ENCODE measurements at regions not wholly inside any gene's neighbourhood (a gene's known extent, or its start where the extent isn't known, plus 50 kb on each side); places are given as distances from the start of the nearest gene placed in this dataset.
"Not testable (repeated sequence)": the region's sequence is repeated elsewhere in the genome, so short reads cannot be mapped to it uniquely, and the experiment has no call there.

GRCh38 chr6:11307226-11307625 lies 74.8 kb upstream of the NEDD9 start:
- no peak for ATAC-seq (replicated peaks)
- H3K9me3 Mint-ChIP-seq, result peaks cover 0 to 1% of the 10 kb centered on the region in 2 donors

GRCh38 chr6:11304946-11305345 lies 72.5 kb upstream of the NEDD9 start:
- Mint-ChIP-seq H3K27ac (no peak overlapping the region), H3K4me3 (no peak overlapping the region), H3K9me3 (peaks cover 5 to 14% of the 10 kb centered on the region in 2 donors), H3K4me1 (peaks cover 29 to 50% of the 10 kb centered on the region in 2 donors), H3K36me3 (peaks cover 48 to 57% of the 10 kb centered on the region in 2 donors), H3K27me3 (no peaks in the 10 kb centered on the region)
- no peak for ATAC-seq (replicated peaks)
- DNase-seq, result no peak

More at GRCh38 chr6:11307226-11307625, 74.8 kb upstream of the NEDD9 start:
- H3K27me3 Mint-ChIP-seq, result no peaks in the 10 kb centered on the region
- DNase-seq, result no peak
- no peak overlapping the region for H3K27ac Mint-ChIP-seq
- H3K36me3 Mint-ChIP-seq, result peaks cover 36 to 49% of the 10 kb centered on the region in 2 donors
- no peak overlapping the region for H3K4me3 Mint-ChIP-seq
- peaks cover 29 to 51% of the 10 kb centered on the region in 2 donors for H3K4me1 Mint-ChIP-seq

- not testable (repeated sequence) for H3K27ac Mint-ChIP-seq; H3K4me3 Mint-ChIP-seq; DNase-seq; H3K27me3 Mint-ChIP-seq; ATAC-seq (replicated peaks)
- H3K9me3 Mint-ChIP-seq, result peaks cover 7 to 23% of the 10 kb centered on the region in 2 donors
- peaks cover 67 to 76% of the 10 kb centered on the region in 2 donors for H3K36me3 Mint-ChIP-seq
- peaks cover 33 to 46% of the 10 kb centered on the region in 2 donors for H3K4me1 Mint-ChIP-seq
Observed at GRCh38 chr6:11299876-11300428, 67.5 kb upstream of the NEDD9 start.

- H3K4me3 Mint-ChIP-seq; H3K27me3 Mint-ChIP-seq; DNase-seq; ATAC-seq (replicated peaks); H3K27ac Mint-ChIP-seq: not testable (repeated sequence)
- H3K36me3 Mint-ChIP-seq, result peaks cover 68 to 77% of the 10 kb centered on the region in 2 donors
- peaks cover 34 to 49% of the 10 kb centered on the region in 2 donors for H3K4me1 Mint-ChIP-seq
- H3K9me3 Mint-ChIP-seq, result peaks cover 9 to 23% of the 10 kb centered on the region in 2 donors
Observed at GRCh38 chr6:11299421-11299784, 66.9 kb upstream of the NEDD9 start.

- DNase-seq, result no peak
- no peak for ATAC-seq (replicated peaks)
- Mint-ChIP-seq H3K4me1 (peaks cover 39 to 55% of the 10 kb centered on the region in 2 donors), H3K27me3 (no peaks in the 10 kb centered on the region), H3K36me3 (peaks cover 66 to 77% of the 10 kb centered on the region in 2 donors), H3K4me3 (no peak overlapping the region), H3K9me3 (peaks cover 11 to 23% of the 10 kb centered on the region in 2 donors), H3K27ac (no peak overlapping the region)
Observed at GRCh38 chr6:11298651-11299420, 66.4 kb upstream of the NEDD9 start.

- H3K27ac Mint-ChIP-seq, result no peak overlapping the region
- ATAC-seq (replicated peaks), result no peak
- peaks cover 11 to 23% of the 10 kb centered on the region in 2 donors for H3K9me3 Mint-ChIP-seq
- no peaks in the 10 kb centered on the region for H3K27me3 Mint-ChIP-seq
- no peak overlapping the region for H3K4me3 Mint-ChIP-seq
- H3K4me1 Mint-ChIP-seq, result peaks cover 35 to 44% of the 10 kb centered on the region in 2 donors
- DNase-seq, result no peak
- H3K36me3 Mint-ChIP-seq, result peaks cover 57 to 68% of the 10 kb centered on the region in 2 donors
Observed at GRCh38 chr6:11297376-11297729, 64.9 kb upstream of the NEDD9 start.

- H3K27me3 Mint-ChIP-seq, result no peaks in the 10 kb centered on the region
- ATAC-seq (replicated peaks), result no peak
- peaks cover 10 to 22% of the 10 kb centered on the region in 2 donors for H3K9me3 Mint-ChIP-seq
- H3K4me1 Mint-ChIP-seq, result peaks cover 33 to 37% of the 10 kb centered on the region in 2 donors
- no peak overlapping the region for H3K27ac Mint-ChIP-seq
- H3K4me3 Mint-ChIP-seq, result no peak overlapping the region
- H3K36me3 Mint-ChIP-seq, result peaks cover 54 to 66% of the 10 kb centered on the region in 2 donors
- no peak for DNase-seq
Observed at GRCh38 chr6:11296449-11297375, 64.2 kb upstream of the NEDD9 start.

- Mint-ChIP-seq H3K9me3 (peaks cover 7 to 15% of the 10 kb centered on the region in 2 donors), H3K4me1 (peaks cover 27 to 30% of the 10 kb centered on the region in 2 donors), H3K27me3 (no peaks in the 10 kb centered on the region), H3K36me3 (peaks cover 47 to 65% of the 10 kb centered on the region in 2 donors), H3K4me3 (no peak overlapping the region), H3K27ac (no peak overlapping the region)
- DNase-seq (no peak), ATAC-seq (replicated peaks) (no peak)
Observed at GRCh38 chr6:11295969-11296368, 63.5 kb upstream of the NEDD9 start.

- no peaks in the 10 kb centered on the region for H3K27me3 Mint-ChIP-seq
- no peak overlapping the region for H3K4me3 Mint-ChIP-seq
- DNase-seq, result no peak
- ATAC-seq (replicated peaks), result no peak
- H3K4me1 Mint-ChIP-seq, result peaks cover 14 to 15% of the 10 kb centered on the region in 2 donors
- peaks cover 49 to 65% of the 10 kb centered on the region in 2 donors for H3K36me3 Mint-ChIP-seq
- no peak overlapping the region for H3K27ac Mint-ChIP-seq
- H3K9me3 Mint-ChIP-seq, result peaks cover 7 to 8% of the 10 kb centered on the region in 2 donors
Observed at GRCh38 chr6:11294228-11294627, 61.8 kb upstream of the NEDD9 start.

GRCh38 chr6:11292594-11293236 lies 60.2 kb upstream of the NEDD9 start:
- no peaks in the 10 kb centered on the region for H3K27me3 Mint-ChIP-seq
- H3K4me1 Mint-ChIP-seq, result peaks cover 9 to 14% of the 10 kb centered on the region in 2 donors
- peaks cover 50 to 74% of the 10 kb centered on the region in 2 donors for H3K36me3 Mint-ChIP-seq
- DNase-seq, result no peak
- no peak overlapping the region for H3K27ac Mint-ChIP-seq
- H3K9me3 Mint-ChIP-seq, result peaks cover 7 to 8% of the 10 kb centered on the region in 2 donors
- ATAC-seq (replicated peaks), result no peak
- H3K4me3 Mint-ChIP-seq, result no peak overlapping the region

- Mint-ChIP-seq H3K27me3 (no peaks in the 10 kb centered on the region), H3K36me3 (peaks cover 45 to 74% of the 10 kb centered on the region in 2 donors), H3K4me1 (peaks cover 9 to 11% of the 10 kb centered on the region in 2 donors), H3K27ac (no peak overlapping the region), H3K4me3 (no peak overlapping the region), H3K9me3 (peaks cover 7 to 8% of the 10 kb centered on the region in 2 donors)
- DNase-seq (no peak), ATAC-seq (replicated peaks) (no peak)
Observed at GRCh38 chr6:11292091-11292490, 59.6 kb upstream of the NEDD9 start.

- Mint-ChIP-seq H3K36me3 (peaks cover 45 to 75% of the 10 kb centered on the region in 2 donors), H3K4me3 (no peak overlapping the region), H3K27me3 (no peaks in the 10 kb centered on the region), H3K27ac (no peak overlapping the region), H3K9me3 (peaks cover 6 to 8% of the 10 kb centered on the region in 2 donors), H3K4me1 (peaks cover 9 to 11% of the 10 kb centered on the region in 2 donors)
- ATAC-seq (replicated peaks) (no peak), DNase-seq (no peak)
Observed at GRCh38 chr6:11291582-11291981, 59.1 kb upstream of the NEDD9 start.

- no peak for ATAC-seq (replicated peaks)
- H3K9me3 Mint-ChIP-seq, result peaks cover 0 to 9% of the 10 kb centered on the region in 2 donors
- H3K4me3 Mint-ChIP-seq, result no peak overlapping the region
- no peak for DNase-seq
- H3K27me3 Mint-ChIP-seq, result no peaks in the 10 kb centered on the region
- H3K4me1 Mint-ChIP-seq, result peaks cover 7 to 9% of the 10 kb centered on the region in 2 donors
- no peak overlapping the region for H3K27ac Mint-ChIP-seq
- H3K36me3 Mint-ChIP-seq, result peaks cover 34 to 65% of the 10 kb centered on the region in 2 donors
Observed at GRCh38 chr6:11290027-11290426, 57.6 kb upstream of the NEDD9 start.

GRCh38 chr6:11288065-11288464 lies 55.6 kb upstream of the NEDD9 start:
- H3K4me1 Mint-ChIP-seq, result no peaks in the 10 kb centered on the region

More at GRCh38 chr6:11288065-11288464, 55.6 kb upstream of the NEDD9 start:
- DNase-seq (no peak), ATAC-seq (replicated peaks) (no peak)
- peaks cover 24 to 51% of the 10 kb centered on the region in 2 donors for H3K36me3 Mint-ChIP-seq
- peaks cover 0 to 3% of the 10 kb centered on the region in 2 donors for H3K9me3 Mint-ChIP-seq
- H3K27me3 Mint-ChIP-seq, result no peaks in the 10 kb centered on the region
- peak overlapping the region; percentile 25 for H3K27ac Mint-ChIP-seq
- H3K4me3 Mint-ChIP-seq, result no peak overlapping the region
